GM04503 (cell line): ENCODE measurements at regions not wholly inside any gene's neighbourhood (a gene's known extent, or its start where the extent isn't known, plus 50 kb on each side); places are given as distances from the start of the nearest gene placed in this dataset.
A peak's percentile ranks its signal among the peaks of the same experiment; 100 is the strongest.

Source experiments
- DNase-seq: peaks from one replicate; pipeline ENCODE4 v3.0.0-alpha.2; 2012; ENCODE audit warnings: low read depth

DNA sequence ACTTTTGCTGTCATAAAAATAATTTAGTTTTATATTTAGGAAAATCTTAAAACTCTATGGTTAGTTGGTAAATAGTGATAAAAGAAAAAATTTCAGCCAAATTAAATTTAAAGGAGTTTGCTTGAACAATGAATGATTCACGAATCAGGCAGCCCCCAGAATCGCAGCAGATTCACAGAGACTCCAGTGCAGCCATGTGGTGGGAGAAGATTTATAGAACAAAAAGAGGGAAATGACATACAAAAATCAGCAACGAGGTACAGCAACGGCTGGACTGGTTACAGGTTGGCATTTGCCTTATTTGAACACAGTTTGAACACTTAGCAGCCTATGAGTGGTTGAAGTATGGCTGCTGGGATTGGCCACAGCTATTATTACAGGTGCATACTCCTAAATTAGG lies 96.4 kb upstream of the MYCBP2 start:
- no peak for DNase-seq

- DNase-seq = no peak
These were observed 95.8 kb upstream of the MYCBP2 start for GRCh38 chr13:77422724-77423123.

- DNase-seq = no peak
These were observed 91.0 kb upstream of the MYCBP2 start for GRCh38 chr13:77417897-77418296.

GRCh38 chr13:77416666-77417212 lies 89.8 kb upstream of the MYCBP2 start:
- no peak for DNase-seq

- DNase-seq = no peak
These were observed 88.6 kb upstream of the MYCBP2 start for GRCh38 chr13:77415253-77416071.

GRCh38 chr13:77412860-77413259 lies 86.0 kb upstream of the MYCBP2 start:
- DNase-seq = no peak

DNA sequence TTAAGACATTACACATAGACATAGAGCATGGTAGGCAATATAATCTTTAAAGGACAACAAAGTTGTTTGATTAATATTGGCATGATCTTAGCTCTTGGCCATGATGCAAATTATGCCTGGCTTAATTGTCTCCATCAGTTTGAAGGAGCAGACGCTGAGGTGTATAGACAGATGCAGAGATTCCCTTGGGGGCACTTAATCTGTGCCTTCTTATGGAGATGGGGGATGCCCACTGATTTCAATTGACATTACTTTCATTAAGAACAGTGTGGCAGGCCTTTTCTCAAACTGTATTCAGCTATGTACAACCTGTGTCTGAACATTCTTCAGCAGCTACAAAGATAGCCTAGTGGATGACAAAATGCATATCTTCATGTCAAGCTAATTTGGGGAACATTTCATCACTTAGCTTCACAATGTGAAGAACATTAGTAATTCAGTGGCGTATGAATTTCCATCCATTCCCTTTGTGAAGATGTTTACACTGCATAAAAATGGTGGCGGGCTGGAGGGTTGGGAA lies 85.3 kb upstream of the MYCBP2 start:
- no peak for DNase-seq

DNA sequence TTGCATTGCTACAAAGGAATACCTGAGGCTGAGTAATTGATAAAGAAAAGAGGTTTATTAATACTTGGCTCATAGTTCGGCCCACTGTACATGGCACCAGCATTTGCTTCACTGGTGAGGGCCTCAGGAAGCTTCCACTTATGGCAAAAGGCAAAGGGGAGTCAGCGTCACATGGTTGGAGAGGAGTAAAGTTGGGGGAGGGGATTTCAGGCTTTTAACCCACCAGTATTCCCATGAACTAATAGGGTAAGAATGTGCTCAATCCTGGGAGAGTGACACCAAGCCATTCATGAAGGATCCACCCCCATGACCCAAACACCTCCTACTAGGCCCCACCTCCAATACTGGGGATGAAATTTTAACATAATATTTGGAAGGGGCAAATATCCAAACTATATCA lies 82.5 kb upstream of the MYCBP2 start:
- no peak for DNase-seq

- DNase-seq = no peak
These were observed 79.9 kb upstream of the MYCBP2 start for GRCh38 chr13:77406644-77407440.

DNA sequence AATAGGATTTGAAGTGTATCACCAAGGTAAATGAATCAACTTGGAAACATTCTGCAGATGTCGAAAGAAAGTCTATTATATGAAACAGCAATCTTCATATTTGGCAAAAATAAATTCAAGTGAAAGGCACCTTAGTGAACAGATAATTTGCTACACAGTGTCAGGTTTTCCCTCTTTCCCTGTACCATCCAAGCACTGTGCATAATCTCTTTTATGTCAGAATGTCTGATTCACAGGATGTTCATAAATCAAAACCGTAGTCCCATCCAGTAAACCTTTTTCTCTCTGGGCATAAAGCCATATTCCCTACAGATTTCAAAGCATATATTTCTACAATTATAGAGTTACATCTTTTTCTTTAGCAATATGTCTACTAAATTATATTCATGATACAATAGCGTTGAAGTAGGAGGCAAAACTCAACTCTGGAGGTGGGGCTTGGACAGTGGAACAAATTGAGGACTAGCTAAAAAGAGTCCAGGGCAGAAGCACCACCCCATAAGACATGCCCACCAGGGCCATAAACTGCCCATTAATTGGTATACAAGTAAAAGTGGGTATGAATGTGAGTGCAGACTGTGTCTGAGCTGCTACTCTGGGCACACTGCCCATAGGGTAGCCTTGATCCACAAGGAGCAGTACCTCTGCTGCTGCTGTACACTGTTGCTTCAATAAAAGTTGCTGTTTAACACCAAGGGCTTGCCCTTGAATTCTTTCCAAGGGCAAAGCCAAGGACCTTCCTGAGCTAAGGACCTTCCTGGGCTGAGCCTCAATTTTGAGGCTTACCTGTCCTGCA lies 72.1 kb upstream of the MYCBP2 start:
- no peak for DNase-seq

DNA sequence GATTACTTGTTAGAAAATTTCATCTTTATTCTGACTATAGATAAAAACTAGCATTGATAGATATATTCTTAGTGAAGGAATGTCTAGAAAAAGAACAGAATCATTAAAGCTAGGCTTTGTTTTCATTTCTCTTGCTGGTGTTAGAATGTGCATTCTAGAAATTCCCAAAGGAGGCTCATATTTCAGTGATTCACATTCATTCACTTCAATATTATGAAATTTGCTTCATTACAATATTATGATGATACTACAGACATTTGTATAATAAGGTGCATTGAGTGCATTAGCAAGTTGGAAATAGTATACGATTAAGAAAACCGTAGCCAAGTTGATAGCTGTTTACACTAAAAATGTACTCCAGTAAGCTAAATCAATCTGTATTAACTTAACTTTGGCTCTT lies 70.7 kb upstream of the MYCBP2 start:
- DNase-seq = no peak

DNA sequence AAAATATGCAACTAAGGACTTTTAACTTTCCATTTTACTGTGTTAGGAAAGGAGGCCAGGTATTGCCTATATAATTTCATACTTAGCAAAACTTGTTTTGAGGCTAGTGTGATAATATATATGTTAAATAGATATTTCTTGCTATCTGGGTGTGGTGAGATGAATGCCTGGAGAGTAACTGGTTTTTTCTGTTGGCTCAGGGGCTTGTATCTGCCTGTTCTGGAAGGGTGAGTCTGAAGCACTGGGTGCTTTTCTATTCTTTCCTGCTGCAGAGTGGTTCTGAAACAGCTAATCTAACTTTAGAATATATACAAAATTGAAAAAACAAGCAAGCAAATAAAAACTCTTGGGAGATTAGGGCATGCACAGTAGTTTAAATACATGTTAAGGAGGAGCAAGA lies 64.6 kb upstream of the MYCBP2 start:
- no peak for DNase-seq

- DNase-seq = no peak
These were observed 63.5 kb upstream of the MYCBP2 start for GRCh38 chr13:77390391-77390790.

DNA sequence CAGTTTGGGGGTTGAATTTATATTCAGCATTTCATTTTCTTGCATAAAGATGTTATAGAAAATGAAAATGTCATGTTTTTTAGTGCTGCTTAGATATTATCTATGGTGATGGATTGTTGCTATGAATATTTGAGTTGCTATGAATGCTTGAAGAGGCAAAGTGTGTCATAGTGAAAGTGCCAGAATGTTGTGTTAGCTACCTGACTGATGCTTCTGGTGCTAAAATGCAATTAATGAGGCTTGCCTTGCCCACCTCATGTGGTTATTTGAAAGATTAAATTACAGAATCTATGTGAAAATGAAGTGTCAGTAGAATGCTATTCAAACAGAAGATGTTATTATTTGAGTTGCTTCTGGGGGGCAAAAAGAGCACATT lies 62.7 kb upstream of the MYCBP2 start:
- no peak for DNase-seq

- no peak for DNase-seq
These were observed 62.2 kb upstream of the MYCBP2 start for GRCh38 chr13:77388944-77389624.

DNA sequence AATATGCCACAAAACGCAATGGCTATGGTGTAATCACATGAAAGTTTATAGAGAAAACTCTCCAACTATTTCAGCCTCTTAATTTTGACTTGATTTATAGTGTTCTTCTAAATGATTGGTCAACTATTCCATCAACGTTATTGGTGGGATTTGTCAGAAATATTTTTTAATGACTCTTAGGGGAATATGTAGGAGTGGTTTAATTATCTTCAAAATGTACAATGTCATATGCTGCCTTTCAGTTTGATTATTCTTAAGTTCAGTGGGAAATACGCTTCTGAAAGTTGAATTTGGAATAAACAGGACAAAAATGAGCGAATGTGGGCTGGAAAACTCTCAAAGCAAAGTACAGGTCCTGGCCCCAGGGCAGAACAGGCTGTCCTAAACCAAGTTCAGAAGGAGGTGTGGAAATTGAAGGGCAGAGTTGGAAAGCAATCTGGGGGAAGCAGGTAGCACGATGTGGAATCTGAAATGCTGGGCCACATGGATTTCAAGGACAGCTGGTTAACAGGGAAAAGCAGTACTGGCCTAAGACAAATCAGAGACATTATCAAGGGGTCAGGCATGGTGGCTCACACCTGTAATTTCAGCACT lies 60.8 kb upstream of the MYCBP2 start:
- DNase-seq = no peak

- peak; percentile 90 for DNase-seq
These were observed 60.1 kb upstream of the MYCBP2 start for GRCh38 chr13:77386880-77387606.

- DNase-seq = no peak
These were observed 59.2 kb upstream of the MYCBP2 start for GRCh38 chr13:77386046-77386445.

DNA sequence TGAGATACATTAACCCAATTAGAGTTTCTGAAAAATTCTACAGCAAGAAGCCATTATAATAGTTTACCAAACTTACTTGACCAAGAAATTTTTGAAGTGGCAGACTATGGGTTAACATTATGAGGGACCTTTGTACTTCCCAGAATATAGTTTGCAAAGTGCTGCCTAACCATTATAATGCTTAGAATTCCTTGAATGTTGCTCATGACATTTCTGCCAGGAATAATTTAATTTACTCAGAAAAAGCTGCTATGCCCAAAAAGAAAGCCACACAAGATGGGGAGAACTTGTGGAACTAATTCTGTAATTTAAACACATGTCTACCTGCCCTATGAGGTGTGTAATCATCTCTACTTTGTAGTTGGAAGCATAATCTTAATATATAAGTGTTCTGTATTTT lies 58.1 kb upstream of the MYCBP2 start:
- no peak for DNase-seq

DNA sequence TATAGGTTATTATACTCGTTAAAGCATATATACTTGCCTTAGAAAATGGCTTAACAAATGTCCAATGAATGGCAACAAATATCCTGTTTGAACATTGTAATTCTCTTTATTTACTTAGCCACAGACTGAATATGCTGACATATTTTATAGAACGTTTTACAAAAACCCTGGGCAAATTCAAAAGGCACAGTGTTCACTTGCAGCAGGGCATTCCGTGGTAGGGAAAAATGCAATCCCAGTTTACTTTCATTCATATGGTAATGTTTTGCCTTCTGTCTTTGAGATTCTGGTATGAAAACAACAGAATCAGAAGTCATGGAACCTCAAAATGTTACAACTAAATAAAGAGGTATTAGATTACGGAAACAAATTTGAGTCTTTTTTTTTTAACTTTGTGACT lies 56.2 kb upstream of the MYCBP2 start:
- no peak for DNase-seq

DNA sequence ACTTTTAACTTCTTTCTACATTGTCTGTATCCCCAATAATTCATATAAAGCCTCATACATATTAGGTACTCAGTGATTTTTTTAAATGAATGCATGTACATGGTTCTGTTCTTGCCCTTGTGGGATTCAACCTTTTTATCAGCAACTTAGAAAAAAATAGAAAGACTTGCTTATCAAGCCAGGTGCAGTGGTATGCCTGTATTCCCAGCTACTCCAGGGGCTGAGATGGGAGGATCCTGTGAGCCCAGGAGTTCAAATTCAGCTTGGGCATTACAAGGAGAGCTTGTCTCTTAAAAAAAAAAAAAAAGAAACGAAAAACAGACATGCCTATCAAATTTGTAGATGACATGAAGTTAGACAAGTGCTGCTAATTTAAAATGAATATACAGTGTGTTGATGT lies 54.2 kb upstream of the MYCBP2 start:
- DNase-seq = no peak
